ENCODE measurements at regions not wholly inside any gene's neighbourhood (a gene's known extent, or its start where the extent isn't known, plus 50 kb on each side); places are given as distances from the start of the nearest gene placed in this dataset.

DNA sequence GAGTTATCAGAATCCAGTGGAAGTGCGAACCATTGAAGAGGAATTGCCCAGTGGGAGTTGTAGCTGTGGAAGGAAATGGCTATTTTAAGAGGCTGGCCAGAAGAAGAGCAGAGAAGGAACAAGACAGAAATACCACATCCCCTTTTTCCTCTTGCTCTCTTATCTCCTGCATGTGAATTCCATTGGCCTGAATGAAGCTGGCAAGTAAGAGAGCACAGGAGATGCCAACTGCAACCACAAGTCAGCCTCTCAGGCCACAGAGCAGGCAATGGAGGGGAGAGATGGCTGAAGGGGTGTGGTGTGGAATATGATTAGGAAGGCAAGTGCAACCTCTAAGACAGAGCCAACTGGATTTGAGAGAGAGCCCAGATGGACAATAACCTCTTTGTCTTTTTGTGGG lies 362.7 kb upstream of the IMPG1 start:
- DNase-seq (ENCODE audit: low read depth in 2 of 2), result no peak

GRCh38 chr6:76422511-76423213 lies 350.2 kb upstream of the IMPG1 start:
- DNase-seq (ENCODE audit: low read depth in 2 of 2), result no peak

DNA sequence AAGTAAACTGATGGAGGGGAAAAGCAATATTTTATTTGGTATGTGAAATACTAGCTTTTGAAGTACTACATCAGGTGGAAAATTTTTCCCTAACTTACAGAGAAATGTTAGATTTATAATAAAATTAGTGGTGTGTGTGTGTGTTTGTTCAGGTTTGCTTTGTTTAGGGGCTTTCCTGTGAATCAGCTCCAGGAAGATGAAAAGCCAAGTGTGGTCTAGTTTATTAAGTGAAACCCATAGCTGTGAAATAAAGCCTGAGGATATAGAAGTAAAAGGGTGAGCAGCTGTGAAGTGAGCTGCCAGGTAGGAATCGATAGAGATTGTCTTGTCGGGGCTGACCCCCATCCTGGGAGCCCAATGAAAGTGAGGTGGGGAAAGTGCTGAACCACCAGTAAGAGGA lies 347.6 kb upstream of the IMPG1 start:
- no peak for DNase-seq (ENCODE audit: low read depth in 2 of 2)

GRCh38 chr6:76418560-76419223 lies 346.2 kb upstream of the IMPG1 start:
- no peak for DNase-seq (ENCODE audit: low read depth in 2 of 2)

GRCh38 chr6:76416821-76417605 lies 344.6 kb upstream of the IMPG1 start:
- DNase-seq (ENCODE audit: low read depth in 2 of 2), result no peak

GRCh38 chr6:76403064-76403463 lies 330.6 kb upstream of the IMPG1 start:
- DNase-seq (ENCODE audit: low read depth in 2 of 2), result no peak

- DNase-seq (ENCODE audit: low read depth in 2 of 2), result no peak
Observed at GRCh38 chr6:76397966-76398365, 325.5 kb upstream of the IMPG1 start.

DNA sequence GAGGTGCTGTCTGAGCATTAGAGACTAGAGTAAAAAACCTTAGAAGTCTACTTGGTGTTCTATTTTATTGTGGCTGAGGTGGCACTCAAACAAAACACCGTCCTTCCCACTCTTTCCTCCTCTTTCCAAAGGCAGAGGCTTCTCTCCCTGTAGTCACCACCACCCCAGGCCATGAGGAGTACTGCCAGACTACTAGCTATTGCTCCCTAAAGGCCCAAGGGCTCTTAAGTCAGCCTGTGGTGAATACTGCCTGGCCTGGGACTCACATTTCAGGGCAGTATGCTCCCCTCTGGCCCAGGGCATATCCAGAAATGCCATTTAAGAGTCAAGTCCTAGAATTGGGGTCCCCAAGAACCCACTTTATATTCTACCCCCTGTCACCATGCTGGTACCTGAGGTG lies 309.7 kb upstream of the IMPG1 start:
- DNase-seq (ENCODE audit: low read depth in 2 of 2), result no peak

DNA sequence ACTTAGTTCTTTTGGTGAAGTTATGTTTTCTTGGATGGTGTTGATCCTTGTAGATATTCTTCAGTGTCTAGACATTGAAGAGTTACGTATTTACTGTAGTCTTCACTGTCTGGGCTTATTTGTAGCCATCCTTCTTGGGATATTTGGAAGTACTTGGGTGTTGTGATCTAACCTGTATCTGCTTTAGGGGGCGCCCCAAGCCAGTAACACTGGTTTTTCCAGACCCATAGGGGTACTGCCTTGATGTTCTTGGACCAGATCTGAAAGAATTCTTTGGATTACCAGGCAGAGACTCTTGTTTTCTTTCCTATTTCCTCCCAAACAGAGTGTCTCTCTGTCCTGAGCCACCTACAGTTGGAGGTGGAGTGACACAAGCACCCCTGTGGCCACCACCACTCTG lies 309.1 kb upstream of the IMPG1 start:
- DNase-seq (ENCODE audit: low read depth in 2 of 2), result no peak

- peak in 1 of 2 donors; percentile 3 for DNase-seq (ENCODE audit: low read depth in 2 of 2)
Observed at GRCh38 chr6:76351275-76351674, 278.8 kb upstream of the IMPG1 start.

- DNase-seq (ENCODE audit: low read depth in 2 of 2), result no peak
Observed at GRCh38 chr6:76347539-76347938, 275.1 kb upstream of the IMPG1 start.

DNA sequence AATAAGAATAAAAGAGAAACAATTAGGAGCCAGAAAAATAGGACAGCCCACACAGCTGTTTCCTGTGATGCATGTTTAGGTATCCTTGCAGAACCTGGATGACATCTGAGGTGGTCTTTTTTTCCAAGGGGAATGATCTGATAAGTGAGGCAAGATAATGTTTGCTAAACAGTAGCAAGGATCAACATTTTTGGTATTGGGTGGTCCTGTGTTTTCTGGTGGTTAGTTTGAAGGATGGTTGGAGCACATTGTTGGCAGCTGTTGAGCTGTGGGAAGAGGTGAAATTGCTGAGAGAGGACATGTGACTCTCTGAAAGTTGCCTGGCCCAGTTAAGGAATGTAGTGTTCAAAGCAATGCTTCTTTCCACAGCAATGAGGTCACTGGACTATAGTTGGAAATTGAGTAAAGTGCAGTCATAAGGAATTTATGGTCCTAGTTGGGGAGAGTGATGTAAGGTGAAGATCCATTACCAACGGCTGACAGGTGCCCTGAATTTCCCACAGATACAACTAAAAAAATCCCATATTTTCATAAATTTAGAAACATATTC lies 270.2 kb upstream of the IMPG1 start:
- DNase-seq (ENCODE audit: low read depth in 2 of 2), result no peak

GRCh38 chr6:76330031-76330430 lies 257.6 kb upstream of the IMPG1 start:
- DNase-seq (ENCODE audit: low read depth in 2 of 2), result no peak

DNA sequence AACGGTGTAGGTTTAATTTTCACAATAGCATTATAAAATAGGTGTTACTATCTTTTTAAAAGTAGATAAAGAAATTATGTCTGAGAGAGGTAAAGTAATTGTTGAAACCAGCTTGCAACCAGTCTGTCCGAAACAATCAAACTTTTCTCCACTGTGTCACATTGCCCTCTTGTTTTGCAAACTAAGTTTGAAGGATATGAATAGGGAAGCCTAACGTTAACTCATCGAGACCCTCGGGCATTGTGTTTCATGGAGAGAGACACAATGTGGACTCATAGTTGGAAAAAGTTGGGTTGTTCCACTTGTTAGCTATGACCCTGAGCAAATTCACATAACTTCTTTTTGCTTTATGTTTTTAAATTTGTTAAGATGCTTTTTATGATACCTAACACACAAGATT lies 254.4 kb upstream of the IMPG1 start:
- no peak for DNase-seq (ENCODE audit: low read depth in 2 of 2)

Measured in dermis microvascular lymphatic vessel endothelial cell (primary cell).